Stimulated activated naive CD8-positive, alpha-beta T cell treated with anti-CD3 and anti-CD28 coated beads, Interleukin-15, Interleukin-2, amounts not matched to agents 100 ng/mL and 50 ng/mL, for 24 hours (primary cell): ENCODE measurements at regions not wholly inside any gene's neighbourhood (a gene's known extent, or its start where the extent isn't known, plus 50 kb on each side); places are given as distances from the start of the nearest gene placed in this dataset.

ENCODE experiments used
- H3K27ac Mint-ChIP-seq: one replicate; pipeline ENCODE4 v1.8.0; 2021; ENCODE audit warnings: mild to moderate bottlenecking, mixed read lengths
- H3K27me3 Mint-ChIP-seq: one replicate; pipeline ENCODE4 v1.8.0; 2021; ENCODE audit warnings: mixed read lengths
- H3K36me3 Mint-ChIP-seq: one replicate; pipeline ENCODE4 v1.8.0; 2021; ENCODE audit warnings: low read depth, mixed read lengths
- H3K4me1 Mint-ChIP-seq: one replicate; pipeline ENCODE4 v1.8.0; 2021; ENCODE audit warnings: low read depth, mixed read lengths
- H3K4me3 Mint-ChIP-seq: one replicate; pipeline ENCODE4 v1.8.0; 2021; ENCODE audit warnings: mild to moderate bottlenecking, mixed read lengths
- H3K9me3 Mint-ChIP-seq: one replicate; pipeline ENCODE4 v1.8.0; 2021; ENCODE audit warnings: mixed read lengths

GRCh38 chr9:28051559-28052503 lies 478.6 kb upstream of the C9orf72 start:
- H3K27ac Mint-ChIP-seq = no peak overlapping the region
- no peaks in the 10 kb centered on the region for H3K27me3 Mint-ChIP-seq
- H3K4me1 Mint-ChIP-seq = no peaks in the 10 kb centered on the region
- H3K4me3 Mint-ChIP-seq = no peak overlapping the region
- H3K9me3 Mint-ChIP-seq = peaks cover 4% of the 10 kb centered on the region
- no peaks in the 10 kb centered on the region for H3K36me3 Mint-ChIP-seq

GRCh38 chr9:28053096-28053777 lies 480.0 kb upstream of the C9orf72 start:
- Mint-ChIP-seq H3K27ac (no peak overlapping the region), H3K9me3 (peaks cover 4% of the 10 kb centered on the region), H3K27me3 (no peaks in the 10 kb centered on the region), H3K4me3 (no peak overlapping the region), H3K36me3 (no peaks in the 10 kb centered on the region), H3K4me1 (no peaks in the 10 kb centered on the region)

- Mint-ChIP-seq H3K4me3 (no peak overlapping the region), H3K27ac (no peak overlapping the region), H3K4me1 (no peaks in the 10 kb centered on the region), H3K9me3 (peaks cover 4% of the 10 kb centered on the region), H3K27me3 (no peaks in the 10 kb centered on the region), H3K36me3 (no peaks in the 10 kb centered on the region)
Measured at GRCh38 chr9:28056006-28056405, 482.7 kb upstream of the C9orf72 start.

- Mint-ChIP-seq H3K4me1 (no peaks in the 10 kb centered on the region), H3K27ac (no peak overlapping the region), H3K4me3 (no peak overlapping the region), H3K27me3 (no peaks in the 10 kb centered on the region), H3K9me3 (peaks cover 4% of the 10 kb centered on the region), H3K36me3 (no peaks in the 10 kb centered on the region)
Measured at GRCh38 chr9:28056466-28056865, 483.2 kb upstream of the C9orf72 start.

GRCh38 chr9:28059192-28059591 lies 485.9 kb upstream of the C9orf72 start:
- Mint-ChIP-seq H3K9me3 (no peaks in the 10 kb centered on the region), H3K4me1 (no peaks in the 10 kb centered on the region), H3K4me3 (no peak overlapping the region), H3K27me3 (no peaks in the 10 kb centered on the region), H3K27ac (no peak overlapping the region), H3K36me3 (no peaks in the 10 kb centered on the region)

GRCh38 chr9:28064241-28064815 lies 491.0 kb upstream of the C9orf72 start:
- H3K27me3 Mint-ChIP-seq = no peaks in the 10 kb centered on the region
- no peak overlapping the region for H3K27ac Mint-ChIP-seq
- H3K4me3 Mint-ChIP-seq = no peak overlapping the region
- H3K9me3 Mint-ChIP-seq = no peaks in the 10 kb centered on the region
- no peaks in the 10 kb centered on the region for H3K36me3 Mint-ChIP-seq
- H3K4me1 Mint-ChIP-seq = no peaks in the 10 kb centered on the region

- no peak overlapping the region for H3K27ac Mint-ChIP-seq
- H3K9me3 Mint-ChIP-seq = no peaks in the 10 kb centered on the region
- H3K4me3 Mint-ChIP-seq = no peak overlapping the region
- H3K36me3 Mint-ChIP-seq = no peaks in the 10 kb centered on the region
- no peaks in the 10 kb centered on the region for H3K4me1 Mint-ChIP-seq
- H3K27me3 Mint-ChIP-seq = no peaks in the 10 kb centered on the region
Measured at GRCh38 chr9:28073270-28073669, 500.0 kb upstream of the C9orf72 start.

GRCh38 chr9:28079677-28080076 lies 506.4 kb upstream of the C9orf72 start:
- Mint-ChIP-seq H3K9me3 (no peaks in the 10 kb centered on the region), H3K27ac (no peak overlapping the region), H3K36me3 (no peaks in the 10 kb centered on the region), H3K27me3 (no peaks in the 10 kb centered on the region), H3K4me3 (no peak overlapping the region), H3K4me1 (no peaks in the 10 kb centered on the region)

- Mint-ChIP-seq H3K9me3 (no peaks in the 10 kb centered on the region), H3K27ac (no peak overlapping the region), H3K4me3 (no peak overlapping the region), H3K4me1 (no peaks in the 10 kb centered on the region), H3K27me3 (no peaks in the 10 kb centered on the region), H3K36me3 (no peaks in the 10 kb centered on the region)
Measured at GRCh38 chr9:28082671-28083070, 509.4 kb upstream of the C9orf72 start.

GRCh38 chr9:28086881-28087280 lies 513.6 kb upstream of the C9orf72 start:
- H3K4me1 Mint-ChIP-seq = no peaks in the 10 kb centered on the region

GRCh38 chr9:28092981-28093936 lies 520.0 kb upstream of the C9orf72 start:
- Mint-ChIP-seq H3K36me3 (no peaks in the 10 kb centered on the region), H3K27me3 (no peaks in the 10 kb centered on the region), H3K9me3 (no peaks in the 10 kb centered on the region), H3K4me1 (no peaks in the 10 kb centered on the region), H3K27ac (no peak overlapping the region), H3K4me3 (no peak overlapping the region)

More at GRCh38 chr9:28086881-28087280, 513.6 kb upstream of the C9orf72 start:
- Mint-ChIP-seq H3K9me3 (no peaks in the 10 kb centered on the region), H3K36me3 (no peaks in the 10 kb centered on the region), H3K27me3 (no peaks in the 10 kb centered on the region), H3K27ac (no peak overlapping the region), H3K4me3 (no peak overlapping the region)

GRCh38 chr9:28101509-28101908 lies 528.2 kb upstream of the C9orf72 start:
- H3K27me3 Mint-ChIP-seq = no peaks in the 10 kb centered on the region
- no peaks in the 10 kb centered on the region for H3K36me3 Mint-ChIP-seq
- no peak overlapping the region for H3K27ac Mint-ChIP-seq
- no peaks in the 10 kb centered on the region for H3K4me1 Mint-ChIP-seq
- H3K4me3 Mint-ChIP-seq = no peak overlapping the region
- H3K9me3 Mint-ChIP-seq = peaks cover 3% of the 10 kb centered on the region

GRCh38 chr9:28105001-28105400 lies 531.7 kb upstream of the C9orf72 start:
- H3K27me3 Mint-ChIP-seq = no peaks in the 10 kb centered on the region
- peaks cover 7% of the 10 kb centered on the region for H3K9me3 Mint-ChIP-seq
- no peak overlapping the region for H3K27ac Mint-ChIP-seq
- H3K4me3 Mint-ChIP-seq = no peak overlapping the region
- H3K4me1 Mint-ChIP-seq = no peaks in the 10 kb centered on the region
- no peaks in the 10 kb centered on the region for H3K36me3 Mint-ChIP-seq

- Mint-ChIP-seq H3K36me3 (no peaks in the 10 kb centered on the region), H3K4me1 (no peaks in the 10 kb centered on the region), H3K27ac (no peak overlapping the region), H3K4me3 (no peak overlapping the region), H3K27me3 (no peaks in the 10 kb centered on the region), H3K9me3 (no peaks in the 10 kb centered on the region)
Measured at GRCh38 chr9:28120184-28120583, 546.9 kb upstream of the C9orf72 start.
